ENCODE measurements at regions not wholly inside any gene's neighbourhood (a gene's known extent, or its start where the extent isn't known, plus 50 kb on each side); places are given as distances from the start of the nearest gene placed in this dataset.
"Not testable (repeated sequence)": the region's sequence is repeated elsewhere in the genome, so short reads cannot be mapped to it uniquely, and the experiment has no call there.

- DNase-seq, result no peak
Measured at GRCh38 chr13:75993823-75994222, 357.7 kb downstream of the LMO7 start.

- DNase-seq, result no peak
Measured at GRCh38 chr13:75993241-75993640, 357.1 kb downstream of the LMO7 start.

GRCh38 chr13:75986818-75987217 lies 350.7 kb downstream of the LMO7 start:
- no peak for DNase-seq

- no peak for DNase-seq
Measured at GRCh38 chr13:75985132-75985531, 349.0 kb downstream of the LMO7 start.

- no peak for DNase-seq
Measured at GRCh38 chr13:75978818-75979217, 342.7 kb downstream of the LMO7 start.

- DNase-seq, result no peak
Measured at GRCh38 chr13:75968103-75968838, 332.1 kb downstream of the LMO7 start.

GRCh38 chr13:75963302-75963701 lies 327.2 kb downstream of the LMO7 start:
- no peak for DNase-seq

- DNase-seq, result no peak
Measured at GRCh38 chr13:75961911-75962310, 325.8 kb downstream of the LMO7 start.

- no peak for DNase-seq
Measured at GRCh38 chr13:75960538-75960994, 324.4 kb downstream of the LMO7 start.

- DNase-seq, result no peak
Measured at GRCh38 chr13:75959861-75960481, 323.8 kb downstream of the LMO7 start.

GRCh38 chr13:75953589-75953988 lies 317.5 kb downstream of the LMO7 start:
- not testable (repeated sequence) for DNase-seq

GRCh38 chr13:75947448-75947847 lies 311.3 kb downstream of the LMO7 start:
- DNase-seq, result no peak

GRCh38 chr13:75946536-75947284 lies 310.6 kb downstream of the LMO7 start:
- DNase-seq, result peak; percentile 35

- DNase-seq, result no peak
Measured at GRCh38 chr13:75945841-75946482, 309.8 kb downstream of the LMO7 start.

GRCh38 chr13:75938811-75939560 lies 302.9 kb downstream of the LMO7 start:
- DNase-seq, result no peak

GRCh38 chr13:75936791-75937190 lies 300.7 kb downstream of the LMO7 start:
- no peak for DNase-seq

- no peak for DNase-seq
Measured at GRCh38 chr13:75935805-75936204, 299.7 kb downstream of the LMO7 start.

- DNase-seq, result no peak
Measured at GRCh38 chr13:75934889-75935288, 298.8 kb downstream of the LMO7 start.

- DNase-seq, result peak; percentile 68
Measured at GRCh38 chr13:75932636-75933035, 296.5 kb downstream of the LMO7 start.

- peak; percentile 35 for DNase-seq
Measured at GRCh38 chr13:75931116-75931515, 295.0 kb downstream of the LMO7 start.

- DNase-seq, result no peak
Measured at GRCh38 chr13:75929076-75929475, 292.9 kb downstream of the LMO7 start.

- DNase-seq, result no peak
Measured at GRCh38 chr13:75927183-75927669, 291.1 kb downstream of the LMO7 start.
